SK-N-SH (cell line): ENCODE measurements at regions not wholly inside any gene's neighbourhood (a gene's known extent, or its start where the extent isn't known, plus 50 kb on each side); places are given as distances from the start of the nearest gene placed in this dataset.

Experiments
- FOSL2 ChIP-seq: IDR thresholded peaks from 2 replicates; pipeline ENCODE4 v1.4.0; 2012; ENCODE audit warnings: low read depth, mild to moderate bottlenecking, moderate library complexity, borderline replicate concordance
- NFIC ChIP-seq: IDR thresholded peaks from 2 replicates; pipeline ENCODE4 v1.4.0; 2012; ENCODE audit warnings: borderline replicate concordance
- POLR2AphosphoS5 ChIP-seq: IDR thresholded peaks from 2 replicates; pipeline ENCODE4 v1.6.1; 2012; ENCODE audit warnings: low read depth, low read length
- TF ChIP-seq, protein P1 (sequence below): fragments of 200-600 bp; sonication (generic); IDR thresholded peaks from 2 replicates; pipeline ENCODE4 v1.6.1; 2017; ENCODE audit warnings: antibody characterized with exemption, mild to moderate bottlenecking, moderate library complexity

DNA sequence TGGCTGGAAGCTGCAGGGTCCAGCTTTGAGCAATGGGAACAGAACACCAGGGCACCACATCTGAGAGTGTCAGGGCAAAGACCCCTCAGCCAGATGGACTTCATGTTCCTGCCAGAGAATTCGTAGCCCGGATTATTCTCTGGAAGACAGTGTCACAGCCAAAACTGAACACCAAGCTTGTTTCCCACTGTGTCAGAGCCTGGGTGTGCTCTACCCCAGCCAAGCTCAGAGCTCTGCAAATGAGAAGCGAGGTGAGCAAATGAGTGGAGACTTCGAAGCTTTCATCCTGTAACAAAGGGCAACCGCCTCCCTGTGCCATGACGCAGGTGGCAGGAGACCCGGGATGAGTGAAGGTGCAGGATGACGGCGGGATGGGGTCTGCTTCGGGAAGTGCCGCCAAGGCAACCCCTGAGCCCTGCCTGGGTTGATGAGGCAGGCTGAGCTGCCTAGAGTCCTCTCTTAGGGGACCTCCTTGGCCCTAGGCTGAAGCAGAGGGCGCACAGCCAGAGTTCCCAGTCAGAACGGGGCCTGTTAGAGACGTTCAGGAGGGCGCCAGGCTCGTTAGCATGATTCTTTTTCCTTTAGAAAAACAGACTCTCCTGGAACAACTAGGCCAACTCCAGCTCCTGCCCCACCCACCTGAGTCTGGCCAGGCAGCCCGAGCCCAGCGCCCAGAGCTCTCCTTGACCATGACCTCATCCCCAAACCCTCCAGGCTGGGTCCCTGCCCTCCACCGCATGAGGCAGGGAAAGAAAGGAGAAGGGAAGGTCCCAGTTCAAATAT, 187.7 kb downstream of the SOD2 start:
- no peak for TF ChIP-seq POLR2AphosphoS5
- TF ChIP-seq, protein P1, sequence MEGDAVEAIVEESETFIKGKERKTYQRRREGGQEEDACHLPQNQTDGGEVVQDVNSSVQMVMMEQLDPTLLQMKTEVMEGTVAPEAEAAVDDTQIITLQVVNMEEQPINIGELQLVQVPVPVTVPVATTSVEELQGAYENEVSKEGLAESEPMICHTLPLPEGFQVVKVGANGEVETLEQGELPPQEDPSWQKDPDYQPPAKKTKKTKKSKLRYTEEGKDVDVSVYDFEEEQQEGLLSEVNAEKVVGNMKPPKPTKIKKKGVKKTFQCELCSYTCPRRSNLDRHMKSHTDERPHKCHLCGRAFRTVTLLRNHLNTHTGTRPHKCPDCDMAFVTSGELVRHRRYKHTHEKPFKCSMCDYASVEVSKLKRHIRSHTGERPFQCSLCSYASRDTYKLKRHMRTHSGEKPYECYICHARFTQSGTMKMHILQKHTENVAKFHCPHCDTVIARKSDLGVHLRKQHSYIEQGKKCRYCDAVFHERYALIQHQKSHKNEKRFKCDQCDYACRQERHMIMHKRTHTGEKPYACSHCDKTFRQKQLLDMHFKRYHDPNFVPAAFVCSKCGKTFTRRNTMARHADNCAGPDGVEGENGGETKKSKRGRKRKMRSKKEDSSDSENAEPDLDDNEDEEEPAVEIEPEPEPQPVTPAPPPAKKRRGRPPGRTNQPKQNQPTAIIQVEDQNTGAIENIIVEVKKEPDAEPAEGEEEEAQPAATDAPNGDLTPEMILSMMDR = no peak
- no peak for TF ChIP-seq FOSL2
- no peak for TF ChIP-seq NFIC
